ENCODE measurements at regions not wholly inside any gene's neighbourhood (a gene's known extent, or its start where the extent isn't known, plus 50 kb on each side); places are given as distances from the start of the nearest gene placed in this dataset.

- CTCF ChIA-PET (ENCODE audit: partially characterized antibody) = no interaction called here
Measured at GRCh38 chr3:177822681-177823096, 625.4 kb upstream of the TBL1XR1 start.

More at GRCh38 chr3:177822681-177823096, 625.4 kb upstream of the TBL1XR1 start:
- no peak overlapping the region for H4K5ac ChIP-seq (ENCODE audit: insufficient read length, low read depth, low read length)
- no peaks in the 10 kb centered on the region for H4K20me1 ChIP-seq (replicated peaks in 1 of 2; ENCODE audit: control insufficient read depth in 1 of 2, insufficient read depth in 2 of 2, low read length in 2 of 2)
- DNase-seq (ENCODE audit: low read depth in 1 of 2, low spot score in 2 of 2) (no peak), FAIRE-seq (no peak)
- H3K4me3 ChIP-seq (ENCODE audit: extremely low read depth in 1 of 4, insufficient read depth in 2 of 4, low read depth in 3 of 4, low read length in 4 of 4) = no peak overlapping the region
- no peaks in the 10 kb centered on the region for H3K36me3 ChIP-seq (ENCODE audit: control insufficient read depth in 2 of 4, insufficient read depth in 4 of 4, low read length in 3 of 4)
- no peak overlapping the region for H2BK20ac ChIP-seq (ENCODE audit: low read length)
- H3K56ac ChIP-seq (replicated peaks; ENCODE audit: insufficient read length, low read depth, low read length) = no peak overlapping the region
- no peak overlapping the region for H2BK5ac ChIP-seq (ENCODE audit: low read depth, low read length)
- H3K27ac ChIP-seq (ENCODE audit: low read depth, low read length) = no peak overlapping the region
- H3K79me1 ChIP-seq (ENCODE audit: low read depth, low read length) = no peaks in the 10 kb centered on the region
- no peak overlapping the region for H3K14ac ChIP-seq (ENCODE audit: insufficient read length)
- H3K9me3 ChIP-seq (ENCODE audit: insufficient read depth in 2 of 2, low read depth in 1 of 2, low read length in 1 of 2) = no peaks in the 10 kb centered on the region
- H2BK120ac ChIP-seq (replicated peaks; ENCODE audit: low read depth, low read length) = no peak overlapping the region
- H3K4me2 ChIP-seq (ENCODE audit: insufficient read depth in 1 of 2, low read depth in 2 of 2, low read length in 2 of 2) = no peak overlapping the region
- TF ChIP-seq HDAC2 (IDR thresholded peaks at IDR 0.05; ENCODE audit: borderline replicate concordance in 1 of 2, low read depth in 2 of 2, low read length in 2 of 2) (no peak), RNF2 (IDR thresholded peaks at IDR 0.05; ENCODE audit: borderline replicate concordance, low read depth, low read length, missing control alignments, poor library complexity, severe bottlenecking) (no peak), POLR2A (IDR thresholded peaks at IDR 0.05; ENCODE audit: control extremely low read depth in 1 of 2, low read depth in 2 of 2, low read length in 2 of 2) (no peak), CBX5 (IDR thresholded peaks at IDR 0.05; ENCODE audit: low read depth, low read length) (no peak), SIRT6 (IDR thresholded peaks at IDR 0.05; ENCODE audit: low read length) (no peak), BRCA1 (IDR thresholded peaks at IDR 0.05; ENCODE audit: low read depth, low read length) (no peak), EGR1 (IDR thresholded peaks at IDR 0.05; ENCODE audit: borderline replicate concordance, low read depth, low read length) (no peak), TAF7 (optimal IDR thresholded peaks at IDR 0.05; ENCODE audit: borderline replicate concordance, low read depth, low read length) (no peak), RFX5 (IDR thresholded peaks at IDR 0.05; ENCODE audit: borderline replicate concordance, low read depth, low read length) (no peak), POLR2AphosphoS5 (IDR thresholded peaks at IDR 0.05; ENCODE audit: low read depth, low read length) (no peak), RAD21 (IDR thresholded peaks at IDR 0.05 in 1 of 2, conservative IDR thresholded peaks at IDR 0.05 in 1 of 2; ENCODE audit: low read depth in 2 of 2, low read length in 2 of 2) (no peak), RXRA (IDR thresholded peaks at IDR 0.05; ENCODE audit: insufficient read depth, low read depth, low read length) (no peak), CHD2 (IDR thresholded peaks at IDR 0.05; ENCODE audit: low read length) (no peak), SUZ12 (IDR thresholded peaks at IDR 0.05; ENCODE audit: low read length) (no peak)
- H2AK5ac ChIP-seq (ENCODE audit: low read depth, low read length) = no peak overlapping the region
- no peak overlapping the region for H4K91ac ChIP-seq (replicated peaks; ENCODE audit: insufficient read length, low read length)
- no peak overlapping the region for H3K23ac ChIP-seq (ENCODE audit: insufficient read length)
- H3K4me1 ChIP-seq (replicated peaks in 1 of 4; ENCODE audit: control insufficient read depth in 3 of 4, insufficient read depth in 4 of 4, low read length in 3 of 4) = peaks cover 0 to 4% (median 0%) of the 10 kb centered on the region in 4 experiments; a peak in 2 of 7 replicates
- no peak overlapping the region for H3K18ac ChIP-seq (ENCODE audit: extremely low read depth, low read length)
- H3K9ac ChIP-seq (replicated peaks in 1 of 4; ENCODE audit: extremely low read depth in 1 of 4, low read depth in 3 of 4, low read length in 3 of 4) = no peak overlapping the region
- no peaks in the 10 kb centered on the region for H3K79me2 ChIP-seq (ENCODE audit: control insufficient read depth in 1 of 2, insufficient read depth in 2 of 2, low read length in 2 of 2)
- 83% methylated on average over 2 of the region's 2 CpGs; no CpG with 5 or more reads in 1 of the 2 experiments for WGBS, 2 experiments (ENCODE audit: extremely low coverage in 1 of 2, insufficient coverage in 1 of 2, insufficient read length in 1 of 2, insufficient replicate concordance in 2 of 2, low coverage in 1 of 2, low lambda C conversion rate in 2 of 2, missing lambda C conversion rate in 1 of 2)
- no peak overlapping the region for H3K4ac ChIP-seq (replicated peaks; ENCODE audit: insufficient read length, low read depth, low read length)
- H2BK12ac ChIP-seq (ENCODE audit: low read depth, low read length) = no peak overlapping the region
- no peak overlapping the region for H2AFZ ChIP-seq (ENCODE audit: low read length)
- POLR2A ChIA-PET (ENCODE audit: partially characterized antibody) = no interaction called here
- no peaks in the 10 kb centered on the region for H3K27me3 ChIP-seq (replicated peaks in 1 of 4; ENCODE audit: control insufficient read depth in 3 of 4, extremely low read depth in 1 of 4, insufficient read depth in 3 of 4, low read length in 3 of 4)
- no peak overlapping the region for H2BK15ac ChIP-seq (ENCODE audit: low read length)
- H3K23me2 ChIP-seq (ENCODE audit: low read depth, low read length) = no peaks in the 10 kb centered on the region
- H4K8ac ChIP-seq (ENCODE audit: extremely low read depth, insufficient read depth, low read length) = no peak overlapping the region
